Caco-2 (cell line): ENCODE measurements at regions not wholly inside any gene's neighbourhood (a gene's known extent, or its start where the extent isn't known, plus 50 kb on each side); places are given as distances from the start of the nearest gene placed in this dataset.
"Not testable (repeated sequence)": the region's sequence is repeated elsewhere in the genome, so short reads cannot be mapped to it uniquely, and the experiment has no call there.

Source experiments
- BruUV-seq: library from RNA; stranded (reverse); fragments of 400-500 nt; replicated peaks from 2 replicates; lab custom pipeline; 2021; lab: Mats Ljungman, UMichigan
- CTCF ChIA-PET: fragments of 300-600 bp; sonication (Branson Sonifier 250); formaldehyde crosslinking; loops from one replicate; lab custom pipeline; 2022; ENCODE audit warnings: antibody characterized with exemption; lab: Charles Lee
- POLR2A ChIA-PET: fragments of 300-600 bp; sonication (Branson Sonifier 250); formaldehyde crosslinking; loops from one replicate; lab custom pipeline; 2022; ENCODE audit warnings: antibody characterized with exemption; lab: Charles Lee
- DNase-seq, 2 experiments: peaks; one replicate each; pipeline versions ENCODE4 v3.0.0 to v3.0.0-alpha.2; 2020 to 2022
- H3K27me3 ChIP-seq: replicated peaks from 2 replicates; pipeline ENCODE4 v1.6.0; 2011; ENCODE audit warnings: low read length; ENCODE audit not compliant: control insufficient read depth, insufficient read depth
- H3K36me3 ChIP-seq: 2 replicates; pipeline ENCODE4 v1.5.1; 2011; ENCODE audit warnings: low read length; ENCODE audit not compliant: control insufficient read depth, insufficient read depth
- H3K4me1 ChIP-seq: fragments of 250-450 bp; sonication (Bioruptor Pico); 2 replicates; pipeline ENCODE4 v1.5.1; 2020; ENCODE audit warnings: mild to moderate bottlenecking
- H3K4me3 ChIP-seq: 2 replicates; pipeline ENCODE4 v1.5.1; 2011; ENCODE audit warnings: low read depth, mild to moderate bottlenecking, control low read depth, low read length
- H3K9me3 ChIP-seq: fragments of 250-450 bp; sonication (Bioruptor Pico); 2 replicates; pipeline ENCODE4 v1.5.1; 2020; ENCODE audit warnings: mild to moderate bottlenecking, moderate library complexity
- H3K27ac Mint-ChIP-seq: one replicate; pipeline ENCODE4 v1.8.0; 2022; ENCODE audit warnings: mixed read lengths; ENCODE audit not compliant: unreplicated experiment
- H3K27me3 Mint-ChIP-seq: one replicate; pipeline ENCODE4 v1.8.0; 2022; ENCODE audit warnings: mixed read lengths; ENCODE audit not compliant: insufficient read depth, unreplicated experiment
- H3K36me3 Mint-ChIP-seq: one replicate; pipeline ENCODE4 v1.8.0; 2022; ENCODE audit warnings: mild to moderate bottlenecking, mixed read lengths; ENCODE audit not compliant: insufficient read depth, unreplicated experiment
- H3K4me1 Mint-ChIP-seq: one replicate; pipeline ENCODE4 v1.8.0; 2022; ENCODE audit warnings: low read depth, mixed read lengths; ENCODE audit not compliant: unreplicated experiment
- H3K4me3 Mint-ChIP-seq: one replicate; pipeline ENCODE4 v1.8.0; 2022; ENCODE audit warnings: mild to moderate bottlenecking, moderate library complexity, mixed read lengths; ENCODE audit not compliant: unreplicated experiment
- H3K9me3 Mint-ChIP-seq: one replicate; pipeline ENCODE4 v1.8.0; 2022; ENCODE audit warnings: mixed read lengths; ENCODE audit not compliant: unreplicated experiment
- intact Hi-C: fragments of 100-400 bp; cut with micrococcal nuclease; formaldehyde crosslinking; loops from one replicate; pipeline ENCODE4 v1.10.0; 2022; ENCODE audit not compliant: unreplicated experiment
- TF ChIP-seq, protein P1 (sequence below), 2 experiments: fragments of 200-600 bp in 1 of 2; IDR thresholded peaks; 1 replicate in 1 of 2; 2 replicates in 1 of 2; pipeline versions ENCODE4 v1.5.1 to v1.8.0; 2011 to 2022; ENCODE audit warnings: antibody characterized with exemption in 1 of 2, control low read depth in 1 of 2, inconsistent platforms in 1 of 2, low read depth in 1 of 2, low read length in 1 of 2, mild to moderate bottlenecking in 1 of 2, moderate library complexity in 1 of 2; ENCODE audit not compliant: insufficient read depth in 1 of 2, severe bottlenecking in 1 of 2, unreplicated experiment in 1 of 2

DNA sequence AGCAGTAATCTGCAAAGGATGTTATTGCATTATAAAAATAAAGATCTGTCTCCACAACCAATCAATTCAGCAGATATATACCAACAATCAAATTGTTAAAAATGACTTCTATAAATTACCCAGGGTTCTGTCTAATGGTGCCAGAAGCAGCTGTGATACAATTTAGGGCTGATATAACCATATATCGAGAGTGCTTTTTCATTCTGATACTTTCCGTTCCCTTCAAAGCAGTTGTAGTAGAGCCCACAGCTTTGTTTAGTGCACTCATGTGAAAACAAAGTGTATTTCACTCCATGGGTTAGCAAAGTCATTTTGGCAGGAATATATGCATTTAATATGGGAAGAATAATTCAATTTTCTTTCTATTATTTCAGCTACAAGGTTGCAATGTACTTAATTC is 83.1 kb upstream of the CHCHD3 start:
- Mint-ChIP-seq H3K9me3 (no peaks in the 10 kb centered on the region), H3K36me3 (no peaks in the 10 kb centered on the region), H3K27me3 (peaks cover 10% of the 10 kb centered on the region), H3K4me1 (peaks cover 7% of the 10 kb centered on the region), H3K4me3 (no peak overlapping the region), H3K27ac (no peak overlapping the region)
- no peak for DNase-seq
- H3K9me3 ChIP-seq, result no peaks in the 10 kb centered on the region
- ChIA-PET POLR2A (no interaction called here), CTCF (no interaction called here)
- no TSS peak for BruUV-seq
- no peak overlapping the region for H3K4me3 ChIP-seq
- TF ChIP-seq, protein P1, sequence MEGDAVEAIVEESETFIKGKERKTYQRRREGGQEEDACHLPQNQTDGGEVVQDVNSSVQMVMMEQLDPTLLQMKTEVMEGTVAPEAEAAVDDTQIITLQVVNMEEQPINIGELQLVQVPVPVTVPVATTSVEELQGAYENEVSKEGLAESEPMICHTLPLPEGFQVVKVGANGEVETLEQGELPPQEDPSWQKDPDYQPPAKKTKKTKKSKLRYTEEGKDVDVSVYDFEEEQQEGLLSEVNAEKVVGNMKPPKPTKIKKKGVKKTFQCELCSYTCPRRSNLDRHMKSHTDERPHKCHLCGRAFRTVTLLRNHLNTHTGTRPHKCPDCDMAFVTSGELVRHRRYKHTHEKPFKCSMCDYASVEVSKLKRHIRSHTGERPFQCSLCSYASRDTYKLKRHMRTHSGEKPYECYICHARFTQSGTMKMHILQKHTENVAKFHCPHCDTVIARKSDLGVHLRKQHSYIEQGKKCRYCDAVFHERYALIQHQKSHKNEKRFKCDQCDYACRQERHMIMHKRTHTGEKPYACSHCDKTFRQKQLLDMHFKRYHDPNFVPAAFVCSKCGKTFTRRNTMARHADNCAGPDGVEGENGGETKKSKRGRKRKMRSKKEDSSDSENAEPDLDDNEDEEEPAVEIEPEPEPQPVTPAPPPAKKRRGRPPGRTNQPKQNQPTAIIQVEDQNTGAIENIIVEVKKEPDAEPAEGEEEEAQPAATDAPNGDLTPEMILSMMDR (IDR thresholded peaks at IDR 0.05; ENCODE audit: insufficient read depth in 1 of 2, low read depth in 1 of 2, low read length in 1 of 2, severe bottlenecking in 1 of 2, unreplicated experiment in 1 of 2), result no peak
- no peaks in the 10 kb centered on the region for H3K36me3 ChIP-seq
- intact Hi-C loops, result no loop called here
- H3K27me3 ChIP-seq, result no peaks in the 10 kb centered on the region; the same call in 1 of the 2 replicates
- no peaks in the 10 kb centered on the region for H3K4me1 ChIP-seq

DNA sequence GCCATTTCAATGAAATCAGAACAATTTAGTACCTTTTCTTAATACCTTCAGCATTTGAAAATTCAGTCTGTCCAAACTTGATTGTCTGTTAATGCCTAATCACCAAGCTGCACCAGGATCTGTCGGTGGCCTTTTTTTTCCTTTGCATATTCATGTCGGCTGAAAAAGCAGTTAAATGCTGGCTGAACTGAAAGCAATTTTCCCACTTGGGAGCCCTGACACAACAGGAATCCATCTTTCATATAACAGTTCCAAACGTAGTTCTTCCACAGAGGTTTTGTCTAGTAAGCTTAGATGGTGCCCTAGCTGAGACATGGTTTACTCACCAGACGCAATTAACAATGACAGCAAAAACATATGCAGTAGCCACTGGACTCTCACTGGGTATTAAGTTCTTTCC is 83.6 kb upstream of the CHCHD3 start:
- H3K27me3 Mint-ChIP-seq, result peaks cover 10% of the 10 kb centered on the region
- Histone ChIP-seq H3K36me3 (no peaks in the 10 kb centered on the region), H3K9me3 (no peaks in the 10 kb centered on the region), H3K4me1 (no peaks in the 10 kb centered on the region), H3K27me3 (no peaks in the 10 kb centered on the region; the same call in 1 of the 2 replicates), H3K4me3 (no peak overlapping the region)
- no peaks in the 10 kb centered on the region for H3K9me3 Mint-ChIP-seq
- ChIA-PET POLR2A (no interaction called here), CTCF (no interaction called here)
- H3K4me3 Mint-ChIP-seq, result no peak overlapping the region
- TF ChIP-seq, protein P1 (IDR thresholded peaks at IDR 0.05; ENCODE audit: insufficient read depth in 1 of 2, low read depth in 1 of 2, low read length in 1 of 2, severe bottlenecking in 1 of 2, unreplicated experiment in 1 of 2), result no peak
- H3K4me1 Mint-ChIP-seq, result peaks cover 7% of the 10 kb centered on the region
- H3K36me3 Mint-ChIP-seq, result no peaks in the 10 kb centered on the region
- BruUV-seq, result no TSS peak
- no peak overlapping the region for H3K27ac Mint-ChIP-seq
- intact Hi-C loops, result no loop called here
- DNase-seq, result no peak

DNA sequence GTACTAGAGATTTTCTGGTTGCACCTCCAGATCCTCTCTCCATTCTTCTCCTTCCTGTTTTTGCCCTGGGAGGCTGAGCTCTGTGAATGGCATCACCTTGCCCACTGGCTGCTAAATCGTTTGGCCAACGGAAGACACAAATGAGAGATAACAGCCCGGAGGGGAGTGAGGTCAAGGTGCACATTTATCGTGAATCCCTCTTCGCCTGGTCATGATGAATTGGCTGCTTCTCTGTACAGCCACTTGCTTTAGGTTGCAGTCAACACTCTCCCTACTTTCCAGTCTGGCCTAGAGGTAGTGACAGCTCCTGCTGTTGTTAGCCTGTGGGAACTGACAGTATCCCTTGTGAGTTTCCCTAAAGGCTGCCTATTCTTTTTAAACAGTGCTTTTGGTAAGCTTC is 85.4 kb upstream of the CHCHD3 start:
- BruUV-seq, result no TSS peak
- DNase-seq, result no peak
- H3K4me1 Mint-ChIP-seq, result peaks cover 7% of the 10 kb centered on the region
- intact Hi-C loops, result no loop called here
- no peak overlapping the region for H3K4me3 Mint-ChIP-seq
- CTCF ChIA-PET, result no interaction called here
- H3K27me3 ChIP-seq, result no peaks in the 10 kb centered on the region; the same call in 1 of the 2 replicates
- peaks cover 10% of the 10 kb centered on the region for H3K27me3 Mint-ChIP-seq
- H3K27ac Mint-ChIP-seq, result no peak overlapping the region
- no peaks in the 10 kb centered on the region for H3K36me3 ChIP-seq
- TF ChIP-seq, protein P1 (IDR thresholded peaks at IDR 0.05; ENCODE audit: insufficient read depth in 1 of 2, low read depth in 1 of 2, low read length in 1 of 2, severe bottlenecking in 1 of 2, unreplicated experiment in 1 of 2), result no peak
- POLR2A ChIA-PET, result no interaction called here
- no peaks in the 10 kb centered on the region for H3K4me1 ChIP-seq
- H3K9me3 Mint-ChIP-seq, result no peaks in the 10 kb centered on the region
- H3K9me3 ChIP-seq, result no peaks in the 10 kb centered on the region
- H3K4me3 ChIP-seq, result no peak overlapping the region
- no peaks in the 10 kb centered on the region for H3K36me3 Mint-ChIP-seq

DNA sequence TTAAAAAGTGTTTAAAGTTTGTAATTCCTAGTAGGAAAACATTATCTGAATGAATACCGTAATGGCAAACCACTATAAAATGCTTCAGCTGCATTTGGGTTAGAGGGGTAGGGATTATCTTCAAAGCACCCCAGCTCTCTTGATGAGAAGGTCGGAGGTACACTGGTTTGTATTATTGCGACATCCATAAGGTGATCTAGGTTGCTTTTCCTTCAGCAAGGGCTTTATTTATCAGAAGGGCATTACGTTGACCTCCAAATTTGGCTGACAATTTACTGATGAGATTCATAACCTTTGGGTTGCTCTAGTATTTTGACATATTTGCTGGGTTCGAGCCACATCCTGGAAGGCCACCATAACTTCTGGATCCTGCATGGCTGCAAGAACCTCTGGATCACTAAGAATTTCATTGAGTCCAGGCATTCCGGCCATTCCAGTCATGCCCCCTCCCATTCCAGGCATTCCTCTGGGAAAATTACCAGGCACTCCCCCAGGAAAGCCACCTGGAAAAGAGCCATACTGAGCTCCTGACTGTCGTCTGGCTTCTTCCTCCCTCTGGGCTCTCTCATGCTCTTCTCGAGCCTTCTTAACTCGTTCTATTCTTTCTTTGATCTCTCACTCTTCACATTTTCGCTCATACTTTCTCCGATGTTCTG is 83.6 kb upstream of the EXOC4 start:
- H3K36me3 ChIP-seq, H3K27me3 ChIP-seq, intact Hi-C loops, POLR2A ChIA-PET, BruUV-seq, H3K27ac Mint-ChIP-seq, H3K9me3 ChIP-seq, CTCF ChIA-PET, H3K9me3 Mint-ChIP-seq, H3K36me3 Mint-ChIP-seq, H3K4me3 Mint-ChIP-seq, H3K4me1 ChIP-seq, H3K27me3 Mint-ChIP-seq, H3K4me3 ChIP-seq, H3K4me1 Mint-ChIP-seq: not testable (repeated sequence)
- DNase-seq, result peak; percentile 5 to 44

DNA sequence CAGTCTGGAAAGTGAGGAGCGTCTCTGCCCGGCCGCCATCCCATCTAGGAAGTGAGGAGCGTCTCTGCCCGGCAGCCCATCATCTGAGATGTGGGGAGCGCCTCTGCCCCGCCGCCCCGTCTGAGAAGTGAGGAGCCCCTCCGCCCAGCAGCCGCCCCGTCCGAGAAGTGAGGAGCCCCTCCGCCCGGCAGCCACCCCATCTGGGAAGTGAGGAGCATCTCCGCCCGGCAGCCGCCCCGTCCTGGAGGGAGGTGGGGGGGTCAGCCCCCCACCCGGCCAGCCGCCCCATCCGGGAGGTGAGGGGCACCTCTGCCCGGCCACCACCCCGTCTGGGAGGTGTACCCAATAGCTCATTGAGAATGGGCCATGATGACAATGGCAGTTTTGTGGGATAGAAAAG is 75.4 kb upstream of the EXOC4 start:
- CTCF ChIA-PET, intact Hi-C loops, H3K9me3 ChIP-seq, BruUV-seq, H3K27ac Mint-ChIP-seq, H3K4me3 Mint-ChIP-seq, DNase-seq, H3K9me3 Mint-ChIP-seq, H3K36me3 Mint-ChIP-seq, H3K27me3 ChIP-seq, H3K36me3 ChIP-seq, H3K27me3 Mint-ChIP-seq, H3K4me1 ChIP-seq, H3K4me1 Mint-ChIP-seq, H3K4me3 ChIP-seq, POLR2A ChIA-PET: not testable (repeated sequence)
